Retina (tissue), 1 donor: ENCODE measurements at regions not wholly inside any gene's neighbourhood (a gene's known extent, or its start where the extent isn't known, plus 50 kb on each side); places are given as distances from the start of the nearest gene placed in this dataset.
A peak's percentile ranks its signal among the peaks of the same experiment; 100 is the strongest.

ENCODE experiments used
- DNase-seq: peaks from one replicate; pipeline ENCODE4 v3.0.0-alpha.2; 2016

DNA sequence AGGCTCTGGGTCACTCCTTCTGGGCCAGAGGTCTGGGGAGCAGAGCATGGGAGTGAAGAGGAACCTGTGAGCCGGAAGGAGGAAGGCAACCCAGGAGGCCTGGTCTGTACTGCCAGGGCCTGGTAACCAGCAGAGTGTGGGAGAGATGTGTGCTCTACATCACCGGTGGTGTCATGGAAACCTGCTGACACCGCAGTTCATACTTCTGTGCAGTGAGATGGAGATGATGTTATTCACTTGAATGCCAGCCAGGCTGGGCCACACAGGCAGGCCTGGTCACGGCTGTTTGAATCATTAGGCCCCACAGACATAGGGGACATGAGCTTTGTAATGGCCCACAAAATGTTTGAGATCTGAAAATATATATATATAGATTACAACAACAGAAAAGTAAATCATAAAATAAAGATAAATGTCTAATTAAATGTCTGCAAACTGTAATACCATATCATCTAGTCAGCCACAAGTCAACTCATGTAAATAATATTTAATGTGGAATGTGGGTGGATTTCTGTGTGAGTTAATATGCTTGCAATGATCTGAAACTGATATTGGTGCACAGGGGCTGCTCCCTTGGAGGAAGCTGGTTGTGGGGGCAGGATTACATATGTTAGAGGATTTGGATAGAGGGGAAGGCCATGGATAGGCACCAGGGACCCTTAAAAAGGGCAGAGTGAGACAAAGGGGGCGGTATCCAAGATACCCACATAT lies 108.5 kb upstream of the PFN2 start:
- peak; percentile 73 for DNase-seq

DNA sequence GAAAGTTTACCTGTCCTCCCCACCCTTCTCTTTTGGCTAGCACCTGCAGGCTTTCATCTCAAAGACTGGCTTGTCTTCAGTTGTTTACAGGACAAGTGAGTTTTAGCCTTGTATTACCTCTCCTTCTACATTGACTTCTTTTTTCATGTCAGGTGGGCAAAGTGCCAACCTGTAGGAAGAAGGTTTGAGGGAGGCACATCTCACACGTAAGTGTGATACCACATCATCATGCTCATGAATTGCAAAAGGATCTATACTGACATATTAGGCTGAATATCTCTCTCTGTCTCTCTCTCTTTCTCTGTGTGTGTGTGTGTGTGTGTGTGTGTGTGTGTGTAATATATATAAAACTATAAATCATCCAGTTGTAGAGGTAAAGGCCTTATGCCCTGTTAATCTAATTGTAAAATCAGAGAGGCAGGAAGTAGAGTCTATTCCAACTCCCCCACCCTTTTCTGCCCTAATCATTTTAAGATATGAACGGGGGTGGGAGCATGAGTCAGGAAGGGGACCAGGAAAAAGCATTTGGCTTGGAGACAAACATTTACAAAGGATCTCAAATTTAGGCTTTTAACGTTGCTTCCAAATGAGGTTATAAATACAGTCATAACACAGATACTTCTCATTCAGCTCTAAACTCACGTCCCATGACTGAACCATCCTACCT lies 107.0 kb upstream of the PFN2 start:
- no peak for DNase-seq

DNA sequence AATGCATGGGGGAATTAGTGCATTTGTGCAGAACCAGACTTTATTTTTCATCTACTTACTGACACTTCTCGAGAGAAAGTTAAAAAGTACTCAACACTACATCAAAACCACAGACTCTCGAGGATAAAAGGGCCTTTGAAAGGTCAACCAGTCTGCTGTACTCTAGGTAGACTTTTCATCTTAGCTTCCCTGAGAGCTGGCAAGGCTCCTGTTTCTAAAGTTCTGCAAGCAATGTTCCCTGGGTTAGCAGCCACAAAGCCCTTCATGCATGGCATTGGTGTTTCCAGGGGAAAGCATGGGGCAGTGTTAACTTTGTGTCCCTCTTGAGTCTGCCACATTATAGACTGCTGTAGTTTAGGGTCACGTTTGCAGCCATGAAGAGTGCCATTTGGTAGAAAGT lies 106.4 kb upstream of the PFN2 start:
- no peak for DNase-seq

DNA sequence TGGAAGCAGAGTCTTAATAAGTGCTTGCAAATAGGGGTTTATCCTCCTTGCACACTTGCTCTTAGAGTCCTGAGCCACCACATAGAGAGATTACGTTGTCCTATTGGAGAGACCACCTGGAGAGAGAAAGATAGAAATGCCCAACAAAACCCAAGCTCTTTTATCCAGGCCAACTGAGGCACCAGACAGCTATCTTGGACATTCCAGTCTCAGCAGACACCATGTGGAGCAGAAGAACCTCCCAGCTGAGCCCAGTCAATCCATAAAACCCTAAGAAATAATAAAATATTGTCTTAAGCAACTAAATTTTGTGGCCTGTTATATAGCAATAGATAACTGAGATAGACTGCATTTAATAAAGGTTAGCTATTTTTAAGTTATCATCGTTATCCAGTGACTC lies 105.7 kb upstream of the PFN2 start:
- DNase-seq: no peak

DNA sequence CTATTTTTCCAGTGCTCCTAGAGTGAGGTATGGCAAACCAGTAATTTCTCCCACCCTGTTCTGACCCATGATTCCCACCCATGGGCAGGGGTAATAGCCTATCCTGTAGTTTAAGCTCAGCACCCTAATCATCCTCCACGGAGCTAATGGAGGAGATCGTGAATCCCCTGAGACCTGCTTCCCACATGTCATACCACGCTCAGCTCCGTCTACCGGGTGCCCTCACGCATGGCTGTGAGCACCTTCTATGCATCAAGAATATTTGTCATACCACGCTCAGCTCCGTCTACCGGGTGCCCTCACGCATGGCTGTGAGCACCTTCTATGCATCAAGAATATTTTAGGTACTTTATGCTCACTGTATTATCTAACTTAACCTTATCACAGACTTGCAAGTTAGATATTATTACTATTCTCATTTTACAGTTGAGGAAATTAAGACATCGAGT lies 104.7 kb upstream of the PFN2 start:
- no peak for DNase-seq

DNA sequence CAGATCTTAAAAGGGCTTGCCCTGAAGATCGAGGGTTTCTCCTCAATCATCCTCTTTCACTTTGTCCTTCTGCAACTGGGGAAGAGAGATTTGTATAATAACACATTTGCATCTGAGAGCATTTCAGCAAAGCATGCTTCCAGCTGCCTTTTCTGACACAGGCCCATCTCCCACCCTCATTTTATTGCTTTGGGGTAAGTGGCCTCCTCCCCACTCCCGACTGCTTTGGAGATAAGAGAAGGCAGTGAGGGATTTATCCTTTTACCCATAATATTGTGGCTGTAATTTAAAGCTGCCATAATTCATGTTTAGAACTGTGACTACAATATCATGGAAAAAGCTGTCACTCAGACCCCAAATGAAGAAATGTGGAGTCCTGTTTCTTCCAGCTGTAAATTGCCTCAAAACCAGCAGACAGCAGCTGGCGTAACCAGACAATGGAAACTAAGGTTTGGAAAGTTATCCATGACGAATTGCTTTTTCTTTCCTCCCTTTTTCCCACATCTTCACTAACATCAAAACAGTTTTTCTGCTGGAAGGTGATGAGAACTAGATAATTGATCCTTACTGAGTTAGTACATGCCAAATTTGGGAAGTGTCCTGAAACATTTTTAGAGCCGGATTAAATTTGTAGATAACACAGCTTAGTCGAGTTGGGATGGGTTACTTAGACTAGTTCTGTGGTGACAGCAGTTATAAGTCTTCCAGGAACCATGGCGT lies 104.2 kb upstream of the PFN2 start:
- DNase-seq: no peak

DNA sequence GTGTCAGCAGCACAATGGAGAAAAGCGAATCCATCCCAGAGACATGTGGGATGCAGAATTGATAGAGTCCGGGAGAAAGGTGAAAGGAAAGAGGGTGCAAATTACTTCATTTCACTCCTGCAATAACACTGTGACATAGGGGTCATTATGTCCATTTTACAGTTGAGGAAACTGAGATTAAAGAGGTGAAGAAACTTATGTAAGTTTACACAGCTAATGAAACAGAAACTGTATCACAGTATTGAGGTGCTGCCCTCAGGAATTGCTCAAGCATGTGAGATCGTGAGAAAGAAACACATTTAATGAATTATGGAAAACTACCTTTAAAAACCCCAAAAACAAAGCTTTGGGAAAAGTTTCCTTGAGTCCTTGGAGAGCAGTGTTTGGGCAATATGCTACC lies 103.6 kb upstream of the PFN2 start:
- DNase-seq: no peak

DNA sequence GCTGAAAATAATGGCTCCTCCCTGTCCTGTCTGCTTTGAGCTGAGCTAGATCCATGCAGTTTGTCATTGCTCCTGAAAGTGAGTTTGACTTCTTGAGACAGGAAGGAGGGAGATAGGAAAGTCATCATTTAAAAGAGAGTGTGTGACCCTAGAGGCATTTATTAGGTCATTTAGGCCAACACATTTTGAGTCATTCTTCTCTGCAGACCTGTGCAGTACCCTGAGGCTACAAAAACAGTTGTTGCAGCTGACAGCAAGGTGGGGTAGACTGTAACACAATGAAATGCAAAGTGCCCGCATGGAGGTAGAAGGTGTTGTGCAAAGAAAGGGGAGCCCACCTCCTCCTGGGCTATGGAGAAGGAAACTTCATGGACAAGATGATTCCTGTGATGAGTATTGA lies 102.8 kb upstream of the PFN2 start:
- DNase-seq: no peak

DNA sequence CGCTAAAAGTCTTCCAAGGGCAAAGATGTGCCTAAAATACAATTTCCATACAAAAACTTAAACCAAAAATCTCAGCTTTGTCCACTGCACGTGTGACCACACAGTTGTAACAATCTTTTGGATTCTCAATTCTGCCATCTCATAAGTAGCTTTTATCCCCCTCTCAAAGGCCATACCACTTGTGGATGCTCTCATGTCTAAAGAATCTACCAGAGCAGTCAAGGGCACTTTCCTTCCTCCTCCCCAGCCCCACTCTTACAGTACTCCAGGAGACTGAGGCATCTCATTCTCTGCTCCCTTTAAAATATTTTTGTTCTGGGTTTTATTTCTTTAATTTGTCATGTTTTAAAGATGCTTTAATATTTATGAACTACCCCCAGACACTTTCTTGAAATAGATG lies 102.3 kb upstream of the PFN2 start:
- no peak for DNase-seq

DNA sequence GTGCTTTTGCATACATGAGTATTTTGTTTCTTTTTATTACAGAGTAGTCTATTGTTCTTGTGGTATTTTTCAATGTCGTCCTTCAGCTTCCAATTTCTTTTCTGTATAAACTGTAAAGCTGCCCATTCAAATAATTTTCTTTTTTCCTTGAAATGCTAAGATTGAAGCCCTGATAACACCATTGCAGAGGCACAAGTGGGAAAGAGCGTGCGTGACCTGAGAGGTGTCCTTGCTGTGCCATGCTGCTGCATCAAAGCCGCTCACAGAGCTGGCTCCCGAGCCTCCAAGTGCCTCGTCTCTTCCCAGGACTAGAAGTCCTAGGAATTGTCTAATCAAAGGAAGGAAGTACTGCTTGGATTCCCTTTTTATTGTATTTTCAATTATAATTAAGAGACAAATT lies 101.9 kb upstream of the PFN2 start:
- DNase-seq: no peak

DNA sequence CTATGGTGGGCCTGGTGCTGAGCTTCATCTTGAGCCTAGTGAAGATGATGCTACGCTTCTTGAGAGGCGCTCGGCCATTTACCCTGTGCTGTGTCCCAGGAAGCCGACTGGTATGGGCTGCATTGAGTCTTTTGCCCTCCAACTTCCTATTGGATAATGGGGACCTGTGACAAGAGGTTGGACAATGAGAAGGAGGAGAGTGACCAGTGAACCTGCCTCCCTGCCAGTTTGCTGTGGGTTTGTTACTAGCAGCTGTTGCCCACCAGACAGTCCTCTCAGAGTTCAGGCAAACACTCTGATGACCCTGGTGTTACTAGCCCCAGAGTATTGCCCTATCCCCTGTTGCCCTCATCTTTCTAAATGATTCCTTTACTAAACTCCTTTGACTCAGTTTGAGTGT lies 99.6 kb upstream of the PFN2 start:
- no peak for DNase-seq

DNA sequence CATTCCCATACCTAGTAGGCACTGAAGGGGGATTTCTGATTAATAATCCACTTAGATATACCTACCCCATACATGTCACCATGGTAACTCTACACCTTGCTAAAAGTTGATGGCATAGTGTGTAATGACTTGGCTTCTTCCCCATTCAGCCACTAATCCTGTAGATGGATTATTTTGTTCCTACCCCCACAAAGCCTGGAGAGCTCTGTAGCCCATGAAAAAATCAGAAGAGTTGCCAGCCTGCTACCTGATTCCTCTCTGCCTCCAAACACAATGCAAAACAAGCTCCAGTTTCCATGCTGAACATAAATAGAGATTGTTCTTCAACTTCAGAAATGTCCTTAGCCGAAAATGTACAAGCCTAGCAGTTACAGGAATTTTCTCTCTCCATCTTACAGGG lies 98.9 kb upstream of the PFN2 start:
- DNase-seq: no peak

DNA sequence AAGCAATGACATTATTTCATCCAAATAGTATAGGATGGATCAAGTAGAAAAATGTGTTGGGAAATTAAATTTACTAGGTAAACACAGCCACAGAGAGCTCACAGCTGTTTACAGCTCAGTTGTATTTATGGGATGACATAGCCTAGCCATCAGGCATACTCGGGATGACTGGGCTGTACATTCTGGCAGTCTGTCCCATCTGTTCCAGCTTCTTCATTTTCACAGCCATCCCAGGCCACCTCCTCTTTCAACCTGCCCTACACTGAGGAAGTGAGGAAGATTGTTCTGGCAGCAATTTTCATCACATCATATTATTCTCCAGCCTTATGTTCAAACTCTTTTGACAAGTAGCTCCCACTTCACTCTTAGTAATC lies 98.4 kb upstream of the PFN2 start:
- DNase-seq: no peak

DNA sequence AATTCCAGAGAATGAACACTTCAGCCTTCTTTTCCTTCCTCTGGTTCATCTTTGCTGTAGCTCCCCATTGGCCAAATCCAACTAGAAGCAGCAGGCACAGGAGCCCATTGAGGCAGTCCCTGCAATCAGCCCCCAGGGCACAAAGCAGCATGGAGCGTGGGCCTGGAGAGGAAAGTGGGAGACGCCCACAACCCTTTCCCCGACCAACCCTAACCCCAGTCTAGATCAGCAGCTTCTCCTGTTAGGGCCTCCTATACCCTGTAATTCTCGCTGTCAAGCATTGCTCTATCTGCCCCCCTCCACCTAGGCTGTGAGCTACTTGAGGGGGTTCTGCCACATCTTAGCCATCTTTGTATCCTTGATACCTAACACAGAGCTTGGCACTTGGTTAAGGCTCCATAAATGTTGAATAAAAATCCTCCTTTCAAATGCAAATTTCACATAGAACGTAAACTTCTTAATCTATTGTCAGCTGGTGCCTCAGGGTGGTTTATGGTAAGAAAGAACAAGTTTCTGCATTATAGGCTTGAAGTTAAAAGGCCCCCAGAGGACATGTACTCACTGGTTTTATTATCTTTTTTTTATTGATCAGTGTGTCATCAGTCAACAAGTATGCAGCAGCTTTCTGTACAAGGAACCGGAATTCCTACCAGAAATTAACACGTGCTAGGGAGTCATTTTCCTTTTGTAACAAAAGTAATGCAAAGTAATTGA lies 97.9 kb upstream of the PFN2 start:
- DNase-seq: no peak

DNA sequence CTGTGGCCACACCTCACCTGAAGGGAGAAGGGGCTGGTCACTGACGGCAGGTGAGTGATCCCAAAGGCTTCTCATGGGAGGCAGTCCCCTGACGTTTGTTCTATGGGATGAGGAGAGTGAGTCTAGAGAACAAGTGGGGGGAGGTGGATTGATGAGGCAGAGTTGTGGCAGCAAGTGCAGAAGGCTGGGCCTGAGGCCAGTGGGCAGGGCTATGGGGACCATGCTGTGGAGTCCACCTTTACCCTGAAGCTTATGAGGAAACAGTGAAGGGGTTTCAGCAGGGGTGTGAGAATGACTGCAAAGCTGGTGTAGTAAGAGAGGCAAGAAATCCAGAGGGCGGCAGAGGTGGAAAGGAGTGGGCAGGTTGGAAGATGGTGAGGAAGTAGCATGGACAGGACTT lies 96.9 kb upstream of the PFN2 start:
- DNase-seq: no peak

DNA sequence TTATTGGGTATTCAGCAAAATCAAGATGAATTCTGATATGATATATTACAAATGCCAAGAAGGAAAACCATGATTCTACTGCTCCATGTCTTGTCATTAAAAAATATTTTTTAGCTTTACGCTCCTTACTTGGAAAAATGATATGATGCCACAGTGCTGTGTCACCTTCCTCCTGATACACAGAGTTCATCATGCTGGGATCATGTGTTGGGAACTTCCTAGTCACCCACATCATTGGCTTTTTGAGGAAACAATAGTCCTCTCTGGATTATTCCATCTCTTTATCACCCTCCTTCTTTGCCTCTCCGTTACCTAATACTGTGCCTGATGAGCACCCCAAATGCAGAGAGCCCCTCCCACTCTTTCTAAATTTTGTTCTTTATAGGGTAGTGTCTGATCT lies 94.3 kb upstream of the PFN2 start:
- DNase-seq: no peak

DNA sequence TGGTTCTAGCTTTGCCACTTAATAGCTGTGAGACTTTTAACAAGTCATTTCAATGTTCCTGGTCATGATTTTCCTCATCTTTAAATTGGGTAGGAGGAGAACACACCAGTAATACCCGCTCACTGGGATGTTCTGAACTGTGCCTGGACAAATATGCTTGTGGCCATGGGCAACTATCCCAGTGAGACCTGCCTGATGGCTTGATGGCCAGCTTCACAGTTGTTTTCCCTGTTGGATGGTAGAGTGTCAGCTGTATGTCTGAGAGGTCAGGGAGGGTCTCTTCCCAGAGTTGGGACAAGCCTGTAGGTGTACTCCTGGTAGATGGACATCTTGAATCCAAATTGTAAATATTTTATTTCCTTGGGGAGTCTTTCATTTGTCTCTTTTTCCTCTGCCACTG lies 92.5 kb upstream of the PFN2 start:
- DNase-seq: no peak

DNA sequence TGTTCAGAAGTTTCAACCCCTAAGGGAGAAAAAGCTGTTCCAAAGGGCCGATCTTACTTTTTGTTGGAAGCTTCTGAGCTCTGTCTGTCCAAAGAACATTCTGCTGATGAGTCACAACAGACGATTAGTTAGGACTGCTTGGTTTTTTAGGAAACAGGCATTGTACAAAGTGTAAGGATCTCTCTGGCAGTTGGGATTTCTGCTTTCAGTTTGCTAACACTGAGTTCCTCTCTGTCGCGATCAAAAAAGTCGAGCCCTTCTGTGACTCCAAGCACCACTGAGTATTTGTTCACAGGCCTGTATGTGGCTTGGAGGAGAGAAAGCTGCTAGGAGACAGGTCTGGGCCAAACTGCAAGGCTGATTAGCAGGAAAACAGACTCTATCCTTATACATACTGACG lies 91.8 kb upstream of the PFN2 start:
- peak; percentile 40 for DNase-seq

DNA sequence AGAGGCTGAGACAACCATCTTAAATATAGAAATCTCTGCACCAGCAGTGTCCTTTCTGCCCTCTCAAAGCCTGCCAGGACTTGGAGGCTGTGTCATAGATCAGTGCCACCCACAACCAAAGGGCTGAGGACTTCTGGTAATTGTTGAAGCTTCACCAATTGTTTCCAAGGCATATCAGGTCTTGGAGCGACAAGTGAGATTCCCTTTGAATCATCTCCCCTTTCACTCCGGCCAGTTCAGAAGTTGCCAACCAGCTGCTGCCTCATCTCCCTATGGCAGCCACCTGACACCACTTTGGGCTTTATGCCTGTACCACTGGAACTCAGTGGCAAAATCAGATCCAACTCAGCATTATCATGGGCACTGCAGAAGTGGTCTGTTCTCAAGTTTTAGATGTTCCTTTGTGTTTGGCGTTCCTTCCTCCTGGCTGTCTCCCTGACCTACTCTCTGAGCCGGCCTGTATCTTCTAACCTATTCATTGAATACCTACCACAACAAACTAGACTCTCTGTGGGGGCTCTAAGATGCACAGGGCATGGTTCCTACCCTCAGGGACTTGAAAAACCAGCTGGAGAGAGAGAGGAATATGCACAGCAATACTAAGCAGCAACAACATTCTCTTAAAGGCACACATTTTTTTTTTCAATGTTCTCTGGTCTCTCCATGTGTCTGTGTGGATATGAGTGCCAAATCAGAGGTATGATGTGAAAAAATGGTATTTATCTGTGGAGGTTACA lies 90.8 kb upstream of the PFN2 start:
- no peak for DNase-seq

DNA sequence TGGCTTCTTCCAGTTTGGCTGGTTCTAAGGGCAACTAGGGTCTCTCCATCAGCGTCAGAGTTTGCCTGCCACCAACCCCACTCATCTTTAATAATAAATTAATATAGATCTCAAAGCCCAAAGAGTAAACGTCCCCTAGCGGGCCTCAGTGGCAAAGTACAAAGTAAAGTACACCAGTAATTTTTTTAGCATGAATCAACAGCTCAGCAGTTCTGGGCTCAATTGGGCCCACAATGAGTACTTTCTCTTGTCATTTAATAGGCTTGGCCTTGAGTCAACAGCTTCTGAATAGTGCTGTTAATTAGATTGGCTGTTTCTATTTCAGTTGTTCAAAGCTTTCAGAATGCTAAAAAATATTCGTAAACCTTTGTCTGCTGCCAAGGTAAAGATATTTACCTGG lies 89.0 kb upstream of the PFN2 start:
- DNase-seq: no peak

DNA sequence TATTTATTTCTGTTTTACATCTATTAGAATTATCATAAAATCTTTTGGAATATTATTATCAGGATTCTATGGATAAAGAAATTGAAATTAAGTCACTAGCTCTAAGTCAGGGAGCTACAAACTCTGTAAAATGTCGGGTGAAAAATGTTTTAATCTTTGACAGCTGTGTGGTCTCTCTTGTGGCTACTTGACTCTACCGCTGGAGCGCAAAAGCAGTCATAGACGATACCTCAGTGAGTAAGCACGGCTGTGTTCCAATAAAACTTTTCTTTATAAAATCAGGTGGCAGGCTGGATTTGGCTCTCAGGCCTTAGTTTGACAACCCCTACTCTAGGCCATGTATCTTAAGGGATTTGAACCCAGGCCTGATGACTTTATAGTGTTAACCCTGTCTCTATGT lies 88.5 kb upstream of the PFN2 start:
- no peak for DNase-seq

DNA sequence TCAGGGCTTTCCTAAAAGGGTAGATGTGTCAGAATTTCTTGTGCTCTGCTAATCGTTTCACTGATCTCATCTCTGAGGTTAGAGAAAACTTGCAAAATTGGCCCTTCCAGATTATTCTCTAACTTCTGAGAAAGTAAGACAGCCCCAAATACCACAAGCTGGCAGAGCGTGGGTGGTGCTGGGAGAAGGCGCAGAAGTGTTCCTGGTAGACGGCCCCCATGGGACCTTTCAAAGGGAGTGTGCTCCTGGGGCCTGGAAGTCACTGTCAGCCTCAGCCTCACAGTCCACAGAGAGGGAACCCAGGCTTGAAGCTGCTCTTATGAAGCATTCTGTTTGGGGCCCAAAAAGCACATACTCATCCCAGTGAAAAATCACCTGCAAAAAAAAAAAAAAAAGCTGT lies 86.5 kb upstream of the PFN2 start:
- no peak for DNase-seq

DNA sequence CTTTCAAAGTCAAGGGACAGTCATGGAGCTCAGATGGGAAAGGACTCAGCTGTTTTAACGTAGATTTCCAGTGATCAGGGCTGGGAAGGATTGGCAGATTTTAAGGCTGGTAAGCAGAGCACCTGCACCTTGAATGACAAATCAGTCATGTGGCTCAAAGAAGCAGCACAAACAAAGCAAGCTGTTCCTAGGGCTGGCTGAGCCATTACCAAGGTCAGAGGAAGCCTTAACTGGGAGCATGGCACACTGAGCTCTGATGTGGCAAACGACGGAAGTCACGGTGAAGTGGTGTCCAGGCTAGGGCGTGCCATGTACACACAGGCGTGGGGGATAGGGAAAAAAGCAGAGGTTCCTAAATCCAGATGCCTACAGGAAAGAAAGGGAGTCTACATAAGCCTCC lies 84.6 kb upstream of the PFN2 start:
- no peak for DNase-seq
